NCI-H510A treated with DMSO at 0.1 percent for 48 hours (cell line): ENCODE measurements at regions not wholly inside any gene's neighbourhood (a gene's known extent, or its start where the extent isn't known, plus 50 kb on each side); places are given as distances from the start of the nearest gene placed in this dataset.

Experiments used
- DNase-seq: peaks from one replicate; lab custom pipeline; 2025; lab: John Stamatoyannopoulos, UW

DNA sequence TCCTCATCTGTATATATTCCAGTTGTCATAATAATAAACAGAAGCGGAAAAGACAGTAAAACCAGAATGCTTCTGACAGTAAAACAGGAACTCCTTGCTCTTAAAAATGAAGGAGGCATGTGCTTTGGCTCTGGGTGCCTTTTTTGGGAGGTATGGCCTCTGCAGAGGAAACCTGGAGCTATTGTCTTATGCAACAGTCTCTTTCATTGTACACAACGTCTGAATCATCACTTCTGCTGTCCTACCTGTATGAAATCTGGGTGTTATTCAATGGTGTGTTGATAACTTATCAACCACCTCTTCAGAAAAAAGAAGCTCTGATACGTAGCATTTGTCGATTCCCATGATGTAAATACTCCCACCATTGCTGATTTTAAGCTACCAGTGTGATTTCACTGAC lies 64.8 kb downstream of the CDCA7 start:
- DNase-seq = no peak

DNA sequence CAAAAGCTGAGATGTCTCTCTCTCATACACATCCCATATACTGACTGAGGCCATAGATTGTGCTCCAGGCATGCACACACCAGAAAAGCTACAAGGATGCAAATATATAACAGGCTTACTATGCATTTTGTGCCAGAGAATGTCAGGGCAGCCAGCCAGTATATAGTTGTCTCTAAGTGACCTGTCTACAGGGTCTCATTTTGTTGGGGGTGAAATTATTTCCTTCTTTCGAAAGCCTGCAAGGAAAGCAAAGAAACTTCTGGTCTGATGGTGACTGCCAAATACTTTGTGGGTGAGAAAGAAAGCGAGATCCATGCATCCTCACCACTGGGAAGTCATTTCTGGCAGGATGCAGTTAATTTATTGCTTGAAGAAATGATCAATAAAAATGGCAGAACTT lies 70.2 kb downstream of the CDCA7 start:
- no peak for DNase-seq

DNA sequence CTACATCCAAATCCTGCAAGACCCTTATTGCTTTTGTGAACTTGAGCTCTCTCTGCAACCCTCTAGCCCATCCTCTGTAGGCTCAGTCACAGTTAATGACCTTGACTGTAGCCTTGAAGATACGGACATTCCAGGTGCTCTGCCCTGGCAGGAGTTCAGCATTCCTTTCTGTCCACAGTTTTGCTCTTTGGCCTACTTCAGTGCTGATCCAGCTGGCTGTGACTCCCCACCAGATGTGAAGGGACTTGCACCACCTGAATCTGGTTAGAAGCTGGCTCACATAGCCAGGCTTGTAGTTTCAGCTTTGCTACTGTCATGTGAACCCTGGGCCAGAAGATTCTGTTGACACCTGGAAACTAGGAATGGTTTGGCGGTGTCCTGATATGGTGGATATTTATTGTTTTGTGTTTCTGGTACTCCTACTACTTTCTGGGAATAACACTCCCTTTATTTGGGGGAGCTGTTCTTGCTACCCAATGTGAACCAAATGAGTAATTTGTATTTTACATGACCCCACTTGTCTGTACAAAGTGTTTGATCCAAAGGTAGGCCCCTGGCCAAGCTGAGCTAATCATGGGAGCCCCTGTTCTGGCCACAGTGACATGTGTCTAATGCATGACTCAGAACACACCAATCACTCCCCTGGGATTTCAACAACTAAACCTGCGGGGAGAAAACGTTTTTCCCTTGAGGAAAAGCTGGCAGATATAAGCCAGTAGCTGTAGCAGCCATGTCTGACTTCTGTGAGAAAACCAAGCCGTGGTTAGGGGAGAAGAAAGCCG lies 73.4 kb downstream of the CDCA7 start:
- no peak for DNase-seq

DNA sequence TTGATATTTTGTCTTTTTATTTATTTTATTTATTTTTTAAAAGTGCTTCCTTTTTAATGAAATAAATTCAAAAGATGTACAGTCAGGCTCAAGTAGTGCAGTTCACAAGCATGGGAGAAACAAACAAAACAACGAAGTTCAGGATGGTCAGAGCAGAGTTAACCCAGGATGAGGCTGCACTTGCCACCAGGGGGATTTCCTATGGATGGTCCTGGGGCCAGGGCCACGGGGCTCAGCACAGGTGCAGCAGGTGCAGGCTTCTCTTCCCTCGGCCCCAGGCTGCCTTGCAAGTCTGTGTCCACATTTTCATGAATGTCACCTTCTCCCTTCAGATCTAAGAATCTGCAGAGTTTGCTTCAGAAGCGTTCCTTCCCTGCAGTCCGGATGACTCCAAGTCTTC lies 76.5 kb downstream of the CDCA7 start:
- DNase-seq = no peak

DNA sequence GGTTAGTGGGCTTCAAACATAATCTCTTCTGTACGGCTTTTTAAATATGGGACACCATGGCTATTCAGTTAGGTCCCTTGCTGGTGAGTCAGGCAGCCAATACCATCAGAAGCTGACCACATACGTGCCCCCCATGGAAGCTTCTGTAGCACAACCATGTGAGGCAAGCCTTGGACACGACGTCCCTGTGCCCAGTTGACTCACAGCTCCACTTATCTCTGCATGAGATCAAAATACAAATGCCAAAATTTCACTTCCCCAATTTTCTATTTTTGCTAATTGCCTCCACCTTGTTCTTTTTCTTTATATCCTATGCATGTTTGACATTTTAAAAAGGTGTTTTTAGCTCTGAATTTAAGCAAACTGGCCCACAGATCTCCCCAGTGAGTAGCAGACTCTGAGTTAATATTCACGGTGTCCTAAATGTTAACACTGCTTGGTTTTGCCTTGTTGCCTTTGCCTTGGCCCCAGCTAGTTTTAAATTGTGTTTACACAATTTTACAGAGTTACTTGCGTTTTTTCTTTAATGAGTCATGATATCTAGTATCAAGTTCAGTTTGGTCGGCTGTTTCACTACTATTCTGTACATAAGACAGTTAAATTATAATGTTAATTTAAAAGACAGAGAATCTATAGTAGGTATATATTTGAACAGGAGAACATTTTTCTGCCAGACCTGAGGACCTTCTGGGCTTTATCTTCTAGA lies 77.5 kb downstream of the CDCA7 start:
- no peak for DNase-seq

DNA sequence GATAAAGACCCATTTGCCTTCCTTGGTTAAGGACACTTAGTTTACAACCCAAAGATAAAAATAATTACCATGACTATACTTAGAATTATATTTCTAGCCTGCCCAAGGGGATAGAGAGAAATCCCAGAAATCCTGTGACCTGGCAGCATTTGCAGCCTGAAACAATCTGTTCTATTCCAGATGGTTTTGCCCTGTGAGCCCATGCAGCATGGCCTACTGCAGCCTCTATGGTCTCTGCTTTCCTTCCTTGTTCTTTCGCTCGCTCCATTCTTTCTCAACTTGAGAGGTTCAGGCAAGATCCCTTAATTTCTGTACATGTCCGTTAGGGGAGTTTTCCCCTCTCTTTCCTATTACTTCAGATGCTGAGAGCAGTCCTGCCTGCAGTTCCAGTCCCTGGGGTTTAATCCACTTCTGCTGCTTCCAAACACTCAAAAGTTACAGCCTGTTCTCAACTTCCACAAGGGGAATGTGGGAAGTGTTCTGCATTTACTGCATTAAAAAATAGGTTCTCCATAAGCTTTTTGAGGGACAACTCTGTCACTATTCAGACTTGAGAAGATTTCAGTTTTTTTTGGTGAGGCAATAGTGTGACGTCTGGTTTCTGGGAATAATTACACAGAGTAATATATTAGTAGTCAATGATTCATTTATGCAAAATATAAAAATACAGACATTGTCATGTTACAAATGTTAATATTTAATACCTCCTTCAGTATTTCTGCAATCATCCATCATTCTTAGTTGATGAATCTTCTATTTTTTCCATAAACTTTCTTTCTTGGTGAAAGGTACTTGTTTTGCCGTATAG lies 80.3 kb downstream of the CDCA7 start:
- no peak for DNase-seq

DNA sequence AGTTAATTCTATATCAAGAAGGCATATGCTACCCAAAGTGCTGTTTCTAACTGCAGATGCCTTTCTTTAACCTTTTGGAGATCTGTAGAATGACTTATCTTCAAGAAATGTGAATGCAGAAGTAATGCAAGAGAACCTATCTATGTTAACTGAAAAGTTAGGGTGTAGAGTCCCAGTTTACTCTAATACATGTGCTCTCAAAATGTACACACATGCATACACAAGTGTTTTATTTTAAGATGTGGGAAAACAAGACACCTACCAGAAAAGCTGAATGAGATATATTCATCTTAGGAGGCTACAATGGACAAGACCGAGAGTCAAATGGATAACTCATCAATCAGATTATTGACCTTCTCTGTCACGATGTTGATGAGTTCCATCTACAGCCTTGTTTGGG lies 80.9 kb downstream of the CDCA7 start:
- no peak for DNase-seq

DNA sequence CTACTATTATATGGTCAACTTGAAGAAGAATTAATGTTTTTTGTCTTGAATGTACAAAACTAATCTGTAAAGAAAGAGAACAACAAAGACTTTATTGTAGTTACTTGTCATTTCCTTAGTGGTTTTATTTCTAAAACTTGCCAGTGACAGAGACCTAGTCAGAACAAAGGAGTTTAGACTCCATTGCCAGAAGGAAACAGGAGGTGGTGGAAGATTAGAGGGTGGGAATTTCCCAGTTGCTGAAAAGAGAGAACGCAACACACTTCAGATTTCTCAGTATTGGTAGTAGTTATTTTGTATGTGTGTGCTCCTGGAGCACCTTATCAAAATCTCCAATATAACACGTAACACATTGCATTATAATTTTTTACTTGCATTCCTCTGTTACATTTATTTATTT lies 81.4 kb downstream of the CDCA7 start:
- no peak for DNase-seq

DNA sequence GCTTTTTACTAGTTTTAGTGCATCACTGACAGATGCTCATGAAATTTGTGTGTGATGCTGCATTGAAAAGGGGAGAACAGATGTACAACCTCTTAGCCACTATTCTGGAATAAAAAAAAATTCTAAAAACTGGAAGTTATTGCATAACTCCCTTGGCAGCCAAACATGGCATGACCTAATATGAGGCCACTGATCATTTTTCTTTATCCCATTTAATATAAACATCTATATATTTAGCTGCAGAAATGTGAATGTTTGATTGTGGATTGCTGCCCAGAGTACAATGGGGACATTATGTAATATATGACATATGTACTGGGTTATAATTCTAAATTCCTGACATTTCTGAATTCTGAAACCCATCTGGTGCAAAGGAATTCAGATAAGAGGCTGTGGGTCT lies 86.5 kb downstream of the CDCA7 start:
- DNase-seq = no peak

DNA sequence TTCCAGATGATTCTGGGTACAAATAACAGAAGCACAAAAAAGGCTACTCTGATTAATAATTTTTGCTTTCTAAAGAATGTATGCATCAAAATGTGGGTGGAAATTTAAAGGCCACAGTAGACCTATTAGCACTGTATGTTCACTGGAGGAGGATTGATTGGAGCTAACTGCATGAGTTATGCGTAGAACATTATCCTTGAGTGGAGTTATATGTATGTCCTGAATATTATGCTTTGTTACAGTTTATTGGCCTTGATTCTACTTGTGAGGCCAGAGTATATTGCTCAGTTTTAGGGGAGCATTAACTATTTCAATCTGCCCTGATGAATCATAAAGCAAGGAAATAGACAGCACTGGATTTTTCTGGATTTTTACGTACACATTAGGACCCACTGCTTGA lies 87.9 kb downstream of the CDCA7 start:
- no peak for DNase-seq

DNA sequence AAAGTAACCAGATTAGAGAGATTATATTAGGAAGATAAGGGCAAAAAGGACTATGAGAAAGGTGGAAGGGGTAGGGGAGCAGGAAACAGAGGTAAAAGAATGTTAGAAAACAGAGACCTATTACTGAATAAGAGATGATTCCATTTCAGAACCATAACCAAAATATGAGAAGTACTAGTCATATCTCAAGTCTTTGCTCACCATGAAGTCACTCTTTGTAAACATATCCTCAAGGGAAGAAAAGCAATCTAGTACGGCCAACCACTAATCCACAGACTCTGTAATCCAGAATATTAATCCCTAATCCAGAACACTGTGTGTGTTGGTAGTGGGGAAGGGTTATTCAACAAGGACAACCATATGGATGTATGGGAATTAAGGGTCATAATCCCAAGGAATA lies 92.0 kb downstream of the CDCA7 start:
- no peak for DNase-seq

DNA sequence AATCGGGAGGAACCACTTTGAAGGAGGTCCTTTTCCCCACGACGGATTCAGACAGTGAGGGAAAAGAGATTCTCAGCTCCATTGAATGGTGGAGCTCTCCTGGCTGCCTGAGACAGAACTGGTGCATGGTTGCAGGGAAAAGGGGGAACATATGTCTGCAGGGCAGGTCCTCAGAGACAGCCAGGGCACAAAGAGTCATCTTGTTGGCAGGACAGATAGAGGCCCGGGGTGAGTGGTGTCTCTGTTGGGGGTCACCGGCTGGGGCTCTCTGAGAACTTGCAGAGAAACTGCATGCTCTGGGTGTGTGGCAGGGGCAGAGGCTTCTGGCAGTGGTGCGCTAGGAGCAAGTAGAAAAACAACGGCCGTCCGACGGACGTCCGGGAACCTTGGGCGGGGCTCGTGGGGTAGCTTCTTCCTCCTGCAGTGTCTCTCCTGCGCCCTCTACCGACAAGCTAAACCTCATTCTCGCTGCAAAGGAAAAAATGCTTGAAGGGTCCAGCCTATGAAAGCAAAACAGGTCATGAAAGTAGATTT lies 94.3 kb downstream of the CDCA7 start:
- DNase-seq = peak; percentile 99

DNA sequence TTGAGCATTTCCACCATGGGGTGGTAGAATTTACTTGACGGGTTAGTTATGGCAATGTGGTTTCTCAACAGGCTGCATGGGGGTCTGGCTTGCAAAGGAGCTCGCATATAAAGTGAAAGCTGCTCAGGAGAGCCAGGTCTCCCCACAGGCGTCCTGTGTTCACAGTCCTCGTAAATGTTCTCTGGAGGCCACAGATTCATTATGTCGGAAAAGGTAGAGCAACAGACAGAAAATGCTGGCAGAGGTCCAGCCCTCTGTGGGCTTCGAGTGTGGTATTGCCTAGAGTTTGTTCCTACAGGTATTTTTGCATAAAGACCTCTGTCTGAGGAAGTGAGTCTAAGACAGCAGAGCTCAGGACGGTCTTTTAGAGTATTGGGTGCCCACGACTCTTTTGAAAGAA lies 96.4 kb downstream of the CDCA7 start:
- DNase-seq = no peak

DNA sequence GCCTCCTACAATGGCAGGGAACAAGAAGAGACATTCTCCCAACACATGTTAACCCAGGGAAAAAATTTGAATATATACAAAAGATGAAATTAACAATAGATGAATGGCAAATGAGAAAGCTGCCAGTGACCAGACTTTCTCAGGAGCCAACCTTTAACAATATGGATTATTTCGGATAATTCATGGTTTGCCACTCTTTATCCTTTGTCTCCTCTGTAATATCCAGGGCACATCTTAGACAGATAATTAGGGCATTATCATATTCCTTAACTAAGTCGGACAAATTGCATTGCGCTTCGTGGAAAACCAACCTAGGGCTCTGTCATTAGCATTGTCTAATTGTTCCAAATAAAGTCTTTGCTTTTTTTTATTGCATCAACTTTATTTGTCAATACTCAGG lies 97.3 kb downstream of the CDCA7 start:
- no peak for DNase-seq

DNA sequence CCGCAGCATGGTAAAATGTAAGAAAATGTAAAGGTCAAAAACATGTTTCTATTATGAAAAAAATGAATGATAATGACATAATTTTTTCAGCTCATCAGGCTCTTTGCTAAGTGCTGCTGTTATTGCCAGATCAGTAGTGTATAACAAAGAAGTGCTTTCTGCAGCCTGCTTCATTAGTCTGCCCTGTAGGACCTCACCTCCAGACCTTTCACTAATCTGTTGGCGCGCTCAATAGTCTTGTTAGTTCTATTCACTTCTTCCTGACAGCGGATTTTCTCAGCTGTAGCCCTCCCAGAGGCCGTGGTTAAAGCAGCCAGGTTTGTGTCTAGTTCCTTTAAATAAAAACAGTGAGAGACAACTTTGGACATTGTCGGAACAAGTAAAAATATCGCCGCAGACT lies 97.7 kb downstream of the CDCA7 start:
- no peak for DNase-seq

DNA sequence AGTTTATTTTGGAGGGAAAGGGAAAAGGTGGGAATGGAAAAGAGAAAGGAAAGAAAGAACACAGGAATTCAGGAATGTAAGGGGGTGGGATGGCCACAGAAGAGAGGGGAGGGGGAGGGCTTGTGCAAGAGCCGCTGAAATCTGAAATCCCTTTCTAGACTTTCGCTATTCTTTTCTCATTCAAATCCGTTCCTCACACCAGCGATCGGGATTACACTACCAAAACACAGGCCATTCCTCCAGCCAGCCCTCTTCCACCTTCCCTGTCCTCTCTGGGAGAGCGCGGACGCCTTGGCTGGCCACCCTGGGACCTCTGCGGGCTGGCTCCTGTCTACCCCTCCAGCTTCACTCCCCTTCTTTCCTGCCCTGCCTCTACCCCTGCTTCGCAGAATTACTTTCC lies 102.3 kb downstream of the CDCA7 start:
- DNase-seq = no peak

DNA sequence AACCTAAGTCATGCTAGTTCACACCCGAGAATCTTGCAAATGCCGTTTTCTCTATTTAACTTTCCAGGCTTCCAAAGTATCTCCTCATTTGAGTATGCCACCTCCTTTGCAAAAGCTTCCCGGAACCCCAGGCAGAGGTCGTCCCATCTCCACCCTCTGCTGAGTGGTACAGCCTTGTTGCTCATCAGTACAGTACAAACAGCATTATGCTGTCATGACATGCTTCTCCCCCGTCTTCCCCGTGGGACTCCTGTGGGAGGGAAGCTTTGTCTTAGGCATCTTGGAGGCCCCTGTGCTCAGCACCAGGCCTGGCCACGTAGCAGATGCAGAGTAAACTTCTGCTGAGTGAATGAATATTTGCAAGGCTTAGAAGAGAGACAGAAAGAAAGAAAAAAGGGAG lies 102.7 kb downstream of the CDCA7 start:
- no peak for DNase-seq

DNA sequence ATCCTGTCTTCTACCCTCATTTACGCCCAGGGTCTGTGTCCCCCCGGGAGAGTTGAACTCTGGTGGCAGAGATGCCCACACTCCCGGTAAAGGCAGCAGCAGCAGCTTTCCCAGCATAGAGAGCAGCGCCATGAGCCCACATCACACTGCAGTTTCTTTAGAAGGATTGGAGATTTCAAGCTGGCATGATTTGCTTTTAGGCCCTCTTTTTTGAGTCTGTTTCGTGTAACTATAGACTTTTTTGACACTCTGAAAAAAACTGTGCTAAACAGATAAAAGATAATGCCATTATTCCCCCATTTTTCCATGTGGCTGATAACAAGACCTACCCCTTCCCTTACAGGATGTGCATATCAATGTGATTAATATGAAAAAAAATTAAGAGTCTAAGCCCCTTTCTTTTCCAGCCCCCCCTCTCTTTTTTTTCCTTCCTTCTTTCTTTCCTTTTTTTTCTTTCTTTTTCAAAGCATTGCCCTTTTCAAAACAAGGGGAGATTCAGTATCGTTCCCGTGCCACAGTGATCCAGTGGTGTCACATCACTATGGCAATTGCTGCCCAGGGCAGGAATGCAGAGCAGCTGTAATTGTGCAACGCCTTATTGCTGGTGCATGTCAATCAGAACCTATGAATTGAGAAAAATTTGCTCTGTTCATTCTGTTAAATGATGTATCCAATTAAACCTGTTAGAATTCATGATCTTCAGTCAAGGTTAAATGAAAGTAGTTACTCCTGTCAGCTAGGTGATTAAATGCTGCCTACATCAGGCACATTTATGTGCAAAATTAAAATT lies 104.5 kb downstream of the CDCA7 start:
- DNase-seq = no peak

DNA sequence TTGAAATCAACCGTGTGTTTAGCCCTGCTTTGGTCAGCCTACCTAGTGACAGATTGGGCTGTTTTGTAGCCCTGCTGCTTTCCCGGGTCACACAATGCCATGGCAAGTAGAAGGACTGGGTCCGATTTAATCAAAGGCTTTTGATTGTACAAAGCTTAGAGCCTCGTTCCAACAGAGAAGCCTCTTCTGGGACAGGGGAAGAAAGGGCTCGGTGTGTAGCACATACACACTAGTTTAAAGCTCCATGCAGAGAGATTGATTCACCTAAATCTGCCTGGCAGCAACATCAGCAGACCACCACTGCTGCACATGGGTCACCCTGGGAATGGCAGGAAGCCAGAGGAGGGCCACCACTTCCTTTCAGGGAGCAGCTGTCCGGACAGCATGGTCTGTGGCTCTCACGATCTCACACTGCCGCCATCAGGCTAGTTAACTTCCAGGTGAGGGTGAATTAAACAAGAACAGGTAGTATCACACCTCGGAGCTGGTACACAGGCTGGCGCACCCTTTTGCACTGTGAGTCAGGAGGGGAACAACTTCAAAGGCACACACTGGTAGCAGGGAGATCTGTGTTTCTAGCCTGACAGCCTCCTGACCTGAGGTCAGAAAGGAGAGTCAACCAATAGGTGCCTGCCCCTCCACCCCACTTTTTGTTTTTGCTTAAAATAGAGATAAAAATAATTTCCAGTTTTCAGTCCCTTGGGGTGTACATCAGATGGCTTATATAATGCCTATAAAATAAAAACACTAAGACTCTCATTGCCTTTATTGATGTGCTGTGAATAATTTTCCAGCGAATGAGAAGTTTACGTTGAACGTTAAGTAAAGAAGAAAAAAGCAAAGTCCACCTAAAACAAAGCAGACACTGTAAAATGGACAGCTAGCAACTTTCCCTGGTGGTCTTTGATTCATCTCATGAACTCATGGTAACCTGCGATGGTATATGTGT lies 108.5 kb downstream of the CDCA7 start:
- no peak for DNase-seq

DNA sequence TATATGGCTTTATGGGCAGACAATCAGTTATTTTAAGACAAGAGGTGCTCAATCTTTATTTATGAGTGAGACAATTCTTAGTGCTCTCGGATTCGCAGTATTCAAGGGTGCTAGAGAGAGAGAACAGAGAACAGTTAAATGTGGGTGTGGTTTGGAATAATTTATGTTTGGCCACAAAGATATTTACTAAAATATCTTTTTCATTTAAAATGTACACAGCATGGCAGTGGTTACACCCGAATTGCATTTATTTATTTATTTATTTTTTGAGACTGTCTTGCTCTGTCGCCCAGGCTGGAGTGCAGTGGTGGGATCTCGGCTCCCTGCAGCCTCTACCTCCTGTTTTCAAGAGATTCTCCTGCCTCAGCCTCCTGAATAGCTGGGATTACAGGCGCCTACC lies 109.2 kb downstream of the CDCA7 start:
- DNase-seq = no peak

DNA sequence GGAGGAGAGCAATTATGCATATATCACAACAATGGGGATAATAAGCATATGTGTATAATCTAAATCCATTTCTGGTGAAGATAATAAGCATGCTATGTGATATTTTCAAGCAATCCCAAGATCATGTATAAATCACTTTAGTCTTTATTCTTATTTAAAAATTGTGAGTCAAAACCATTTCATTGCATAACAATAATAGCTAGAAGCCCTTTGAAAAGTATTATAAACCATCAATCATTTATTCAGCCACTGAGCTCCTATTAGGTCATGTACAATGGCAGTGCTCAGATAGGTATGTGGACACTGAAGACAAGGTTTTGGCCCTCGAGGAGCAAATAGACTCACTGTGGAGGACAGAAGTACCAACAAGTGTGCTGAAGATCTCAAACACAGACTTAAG lies 113.1 kb downstream of the CDCA7 start:
- DNase-seq = no peak
